ENCODE measurements at regions not wholly inside any gene's neighbourhood (a gene's known extent, or its start where the extent isn't known, plus 50 kb on each side); places are given as distances from the start of the nearest gene placed in this dataset.

- TF ChIP-seq, protein P1, sequence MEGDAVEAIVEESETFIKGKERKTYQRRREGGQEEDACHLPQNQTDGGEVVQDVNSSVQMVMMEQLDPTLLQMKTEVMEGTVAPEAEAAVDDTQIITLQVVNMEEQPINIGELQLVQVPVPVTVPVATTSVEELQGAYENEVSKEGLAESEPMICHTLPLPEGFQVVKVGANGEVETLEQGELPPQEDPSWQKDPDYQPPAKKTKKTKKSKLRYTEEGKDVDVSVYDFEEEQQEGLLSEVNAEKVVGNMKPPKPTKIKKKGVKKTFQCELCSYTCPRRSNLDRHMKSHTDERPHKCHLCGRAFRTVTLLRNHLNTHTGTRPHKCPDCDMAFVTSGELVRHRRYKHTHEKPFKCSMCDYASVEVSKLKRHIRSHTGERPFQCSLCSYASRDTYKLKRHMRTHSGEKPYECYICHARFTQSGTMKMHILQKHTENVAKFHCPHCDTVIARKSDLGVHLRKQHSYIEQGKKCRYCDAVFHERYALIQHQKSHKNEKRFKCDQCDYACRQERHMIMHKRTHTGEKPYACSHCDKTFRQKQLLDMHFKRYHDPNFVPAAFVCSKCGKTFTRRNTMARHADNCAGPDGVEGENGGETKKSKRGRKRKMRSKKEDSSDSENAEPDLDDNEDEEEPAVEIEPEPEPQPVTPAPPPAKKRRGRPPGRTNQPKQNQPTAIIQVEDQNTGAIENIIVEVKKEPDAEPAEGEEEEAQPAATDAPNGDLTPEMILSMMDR (IDR thresholded peaks at IDR 0.05): no peak
- TF ChIP-seq POLR2A (IDR thresholded peaks at IDR 0.05): no peak
Observed at GRCh38 chr5:168209997-168210396, 81.4 kb upstream of the WWC1 start.
